ENCODE measurements at regions not wholly inside any gene's neighbourhood (a gene's known extent, or its start where the extent isn't known, plus 50 kb on each side); places are given as distances from the start of the nearest gene placed in this dataset.

DNA sequence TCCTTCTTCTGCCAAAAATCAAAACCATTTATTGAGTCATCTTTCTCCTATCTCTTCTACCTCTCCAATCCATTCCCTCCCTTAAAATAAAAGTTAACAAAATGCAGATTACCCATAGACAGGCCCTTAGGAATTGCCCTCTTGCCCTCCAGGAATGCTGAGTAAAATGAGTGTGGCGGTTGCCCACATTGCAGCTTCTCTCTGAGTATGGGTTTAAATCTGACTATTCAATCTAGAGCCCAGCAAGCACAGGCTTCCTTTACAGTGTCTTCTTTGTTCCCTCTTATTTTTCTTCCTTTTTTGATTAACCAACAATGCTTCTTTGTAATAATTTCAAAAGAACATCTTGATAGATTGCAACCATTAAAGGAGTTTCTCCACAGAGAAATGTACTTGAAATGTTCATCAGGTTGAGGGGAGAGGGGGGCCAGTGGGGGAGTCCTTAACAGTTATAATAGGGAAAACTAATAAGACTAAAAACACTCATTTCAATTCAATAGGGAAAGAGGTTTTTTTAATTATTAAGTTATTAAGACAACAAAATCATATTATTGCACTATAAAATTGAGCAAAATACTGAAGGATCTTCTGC lies 135.3 kb upstream of the LMCD1 start:
- DNase-seq = no peak

- no peak for DNase-seq
Measured at GRCh38 chr3:8368598-8368997, 133.0 kb upstream of the LMCD1 start.

DNA sequence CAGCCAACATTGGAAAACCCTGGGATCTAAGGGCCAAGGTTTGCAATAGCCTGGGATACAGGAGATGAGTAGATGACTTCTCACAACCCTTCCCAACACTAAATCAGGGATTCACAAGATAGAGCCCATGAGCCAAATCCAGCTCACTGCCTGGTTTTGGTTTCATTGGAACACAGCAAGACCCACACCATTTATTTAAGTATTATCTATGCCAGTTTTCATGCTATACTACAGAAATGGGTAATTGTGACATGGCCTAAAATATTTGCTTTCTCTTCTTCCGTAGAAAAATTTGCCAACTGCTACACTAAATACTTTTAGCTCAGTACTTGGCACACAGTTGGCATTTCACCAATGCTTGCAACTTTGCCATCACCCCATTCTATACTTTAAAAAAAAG lies 132.0 kb upstream of the LMCD1 start:
- no peak for DNase-seq

DNA sequence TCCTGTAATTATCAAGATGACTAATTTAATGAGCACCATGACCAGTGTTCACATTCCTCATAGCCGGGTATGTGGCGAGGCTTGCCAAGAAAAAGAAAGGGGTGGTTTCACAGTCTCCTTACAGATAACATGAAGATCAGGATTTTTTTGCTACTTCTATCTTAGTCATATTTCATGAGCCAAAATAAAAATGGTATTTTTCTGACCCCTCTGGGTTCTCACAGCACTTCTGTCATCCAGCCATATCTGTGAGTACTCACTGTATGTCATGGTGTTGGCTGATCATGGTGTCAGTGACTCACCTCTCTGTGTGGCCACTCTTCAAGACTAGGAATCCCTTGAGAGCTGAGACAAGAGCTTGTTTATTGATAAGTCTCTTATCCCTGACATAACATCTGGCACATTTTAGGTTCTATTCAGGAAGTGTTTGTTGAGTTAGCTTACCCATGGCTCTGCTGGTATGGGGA lies 130.5 kb upstream of the LMCD1 start:
- DNase-seq = no peak

DNA sequence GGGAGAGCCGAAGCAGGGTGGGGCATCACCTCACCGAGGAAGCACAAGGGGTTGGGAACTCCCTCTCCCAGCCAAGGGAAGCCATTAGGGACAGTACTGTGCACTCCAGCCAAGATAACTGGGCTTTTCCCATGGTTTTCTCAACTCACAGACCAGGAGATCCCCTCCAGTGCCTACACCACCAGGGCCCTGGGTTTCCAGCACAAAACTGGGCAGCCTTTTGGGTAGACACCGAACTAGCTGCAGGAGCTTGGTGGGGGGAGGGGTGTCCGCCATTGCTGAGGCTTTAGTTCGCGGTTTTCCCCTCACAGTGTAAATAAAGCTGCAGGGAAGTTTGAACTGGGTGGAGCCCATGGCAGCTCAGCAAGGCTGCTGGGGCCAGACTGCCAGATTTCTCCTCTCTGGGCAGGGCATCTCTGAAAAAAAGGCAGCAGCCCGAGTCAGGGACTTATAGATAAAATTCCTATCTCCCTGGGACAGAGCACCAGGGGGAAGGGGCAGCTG lies 129.6 kb upstream of the LMCD1 start:
- no peak for DNase-seq

DNA sequence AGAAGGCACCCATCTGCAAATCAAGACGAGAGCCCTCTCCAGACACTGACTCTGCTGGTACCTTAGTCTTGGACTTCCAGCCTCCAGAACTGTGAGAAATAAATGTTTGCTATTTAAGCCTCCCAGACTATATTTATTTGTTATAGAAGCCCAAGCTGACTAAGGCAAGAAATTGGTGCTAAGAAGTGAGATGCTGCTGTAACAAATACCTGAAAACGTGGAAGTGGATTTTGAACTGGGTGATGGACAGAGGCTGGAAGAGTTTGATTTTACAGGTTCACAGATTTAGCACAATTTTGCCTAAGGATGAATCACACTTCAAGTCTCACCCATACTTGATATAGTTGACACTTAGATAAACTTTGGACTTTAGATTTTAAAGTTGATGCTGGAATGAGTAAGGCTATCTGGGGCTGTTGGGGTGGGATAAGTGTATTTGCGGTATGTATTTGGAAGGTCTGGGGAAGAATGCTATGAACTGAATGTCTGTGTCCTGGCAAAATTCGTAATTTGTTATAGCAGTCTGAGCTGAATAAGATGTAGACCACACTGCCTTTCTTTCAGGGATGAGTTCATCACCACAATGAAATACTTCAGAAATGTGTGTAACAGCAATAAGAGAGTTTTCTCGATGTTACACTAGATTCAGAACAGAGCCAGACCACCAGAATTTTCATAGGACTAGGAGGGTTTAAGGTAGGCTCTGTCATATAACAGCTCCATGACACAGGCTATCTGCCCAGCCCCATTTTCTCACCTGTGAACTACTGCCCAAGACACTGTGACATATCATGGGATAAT lies 120.5 kb upstream of the LMCD1 start:
- DNase-seq = no peak

- no peak for DNase-seq
Measured at GRCh38 chr3:8385848-8386620, 115.6 kb upstream of the LMCD1 start.

DNA sequence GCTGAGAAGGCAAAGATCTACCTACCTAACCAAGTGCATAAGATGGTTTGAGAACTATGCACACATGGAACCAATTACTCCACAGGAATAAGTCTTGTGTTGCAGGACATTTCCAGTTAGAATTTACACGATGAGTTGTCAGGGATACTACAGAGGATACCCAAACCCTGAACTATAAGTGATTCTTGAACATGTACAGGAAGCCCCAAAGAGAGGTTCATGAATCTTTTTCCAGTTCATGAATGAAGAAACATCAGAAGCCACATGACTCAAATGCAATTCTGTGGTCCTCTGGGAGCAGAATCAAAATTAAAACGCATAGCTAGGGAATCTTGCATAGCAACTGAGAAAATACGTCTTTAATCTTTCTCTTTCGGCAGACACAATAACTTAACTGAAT lies 114.1 kb upstream of the LMCD1 start:
- DNase-seq = no peak

DNA sequence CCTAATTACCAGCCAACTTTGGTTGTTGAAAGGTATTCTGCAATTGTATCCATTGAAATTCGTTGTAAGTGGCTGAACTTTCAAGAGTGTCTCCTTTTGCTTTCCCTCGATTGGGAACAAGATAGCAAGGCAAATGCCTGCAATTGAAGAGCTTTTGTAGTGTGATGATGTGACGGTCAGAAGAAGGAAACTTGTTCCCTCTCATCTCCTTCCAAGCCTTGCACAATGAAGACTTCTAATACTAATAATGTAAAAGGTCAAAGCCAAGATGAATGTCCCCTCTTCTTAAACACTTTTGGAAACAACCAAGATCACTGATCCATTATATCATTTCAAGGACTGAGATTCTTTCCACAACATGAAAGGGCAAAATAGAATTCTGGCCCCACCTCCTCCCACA lies 101.9 kb upstream of the LMCD1 start:
- DNase-seq = no peak

GRCh38 chr3:8400911-8401310 lies 100.7 kb upstream of the LMCD1 start:
- DNase-seq = no peak

GRCh38 chr3:8403996-8404395 lies 97.6 kb upstream of the LMCD1 start:
- no peak for DNase-seq

DNA sequence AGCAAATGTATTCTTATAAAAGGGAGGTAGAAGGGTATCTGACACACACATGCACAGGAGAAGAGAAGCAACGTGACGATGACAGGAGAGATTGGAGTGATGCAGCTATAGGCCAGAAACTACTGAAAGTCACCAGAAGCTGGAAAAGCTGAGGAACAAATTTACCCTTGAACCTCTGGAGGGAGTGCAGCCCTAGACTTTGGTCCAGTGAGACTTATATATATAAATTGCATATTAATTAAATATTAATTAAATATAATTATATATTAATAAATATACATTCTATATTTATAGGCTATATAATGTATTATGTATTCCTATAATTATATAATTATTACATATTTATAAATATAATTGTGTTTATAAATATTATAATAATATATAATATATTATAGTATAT lies 96.5 kb upstream of the LMCD1 start:
- no peak for DNase-seq

DNA sequence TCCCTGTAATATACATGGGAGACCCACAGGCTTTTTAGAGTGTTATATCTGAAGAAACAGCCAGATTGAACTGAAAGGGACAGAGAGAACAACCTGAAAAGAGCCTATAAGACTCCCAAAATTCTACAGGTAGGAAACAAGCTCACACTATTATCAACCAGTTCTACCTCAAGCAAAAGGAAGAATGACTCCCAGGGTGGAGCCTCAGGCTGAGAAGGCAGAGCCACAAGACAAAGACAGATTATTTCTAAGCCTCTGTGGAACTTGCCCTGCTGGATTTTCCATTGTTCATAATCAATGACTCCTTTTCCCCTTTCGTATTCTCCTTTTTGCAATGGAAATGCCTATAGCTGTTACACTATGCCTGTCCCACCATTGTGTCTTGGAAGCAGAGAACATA lies 95.1 kb upstream of the LMCD1 start:
- no peak for DNase-seq

DNA sequence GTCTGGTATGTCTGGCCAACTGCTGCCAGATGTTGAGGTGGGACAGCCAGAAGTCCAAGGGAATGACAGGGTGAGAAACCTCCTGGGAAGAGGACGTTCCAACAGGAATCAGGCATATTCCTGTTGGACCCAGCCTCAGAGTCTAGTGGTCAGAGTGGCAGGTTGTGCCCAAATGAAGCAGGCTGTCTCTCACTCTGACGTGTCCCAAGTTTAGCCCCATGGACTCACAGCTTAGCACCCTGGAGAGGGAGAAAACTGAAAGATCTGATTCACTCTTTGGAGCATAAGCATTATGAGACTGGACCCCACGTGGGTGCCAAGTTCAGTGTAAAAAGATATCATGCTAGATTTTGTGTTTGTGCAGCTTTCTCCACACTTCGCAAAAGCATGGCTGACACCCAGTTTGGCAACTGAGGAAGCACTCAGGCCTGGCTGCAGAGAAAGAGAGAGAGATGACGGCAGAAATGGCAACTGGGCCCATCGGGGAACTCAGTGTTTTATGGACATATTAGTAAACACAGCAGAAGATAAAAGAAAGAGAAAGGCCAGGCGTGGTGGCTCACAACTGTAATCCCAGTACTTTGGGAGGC lies 88.2 kb upstream of the LMCD1 start:
- no peak for DNase-seq

DNA sequence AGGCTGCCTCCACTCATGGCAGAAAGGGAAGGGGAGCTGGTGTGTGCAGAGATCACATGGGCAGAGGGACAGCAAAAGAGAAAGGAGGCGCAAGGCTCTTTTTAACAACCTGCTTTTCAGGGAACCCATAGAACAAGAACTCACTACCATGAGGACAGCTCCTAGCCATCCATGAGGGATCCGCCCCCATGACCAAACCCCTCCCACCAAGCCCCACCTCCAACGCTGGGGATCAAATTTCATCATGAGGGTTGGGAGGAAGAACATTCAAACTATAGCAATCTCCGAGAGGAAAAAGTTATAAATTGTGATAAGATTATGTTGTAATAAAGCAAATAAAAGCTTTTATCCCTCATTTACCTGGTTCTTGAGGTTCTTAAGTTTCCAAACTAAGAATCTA lies 84.7 kb upstream of the LMCD1 start:
- DNase-seq = peak; percentile 35 to 69 (median 55)

DNA sequence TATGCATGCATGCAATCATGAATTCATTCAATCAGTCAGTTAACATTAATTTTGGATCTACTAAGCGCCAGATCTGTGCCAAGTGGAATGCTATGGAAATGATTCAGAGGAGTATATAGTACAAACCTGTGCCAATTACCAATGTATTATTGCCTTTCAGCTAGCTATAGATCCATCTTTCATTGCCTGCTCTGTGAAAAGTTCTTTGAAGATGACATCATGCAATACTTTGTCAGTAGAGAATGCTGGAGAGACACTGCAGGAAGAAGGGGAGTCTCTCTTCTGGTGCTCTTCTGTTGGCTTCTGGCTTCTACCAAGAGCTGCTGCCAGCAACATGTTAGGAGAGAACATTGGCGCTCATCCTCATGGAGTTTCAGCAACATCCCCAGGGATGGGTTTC lies 81.0 kb upstream of the LMCD1 start:
- DNase-seq = no peak

DNA sequence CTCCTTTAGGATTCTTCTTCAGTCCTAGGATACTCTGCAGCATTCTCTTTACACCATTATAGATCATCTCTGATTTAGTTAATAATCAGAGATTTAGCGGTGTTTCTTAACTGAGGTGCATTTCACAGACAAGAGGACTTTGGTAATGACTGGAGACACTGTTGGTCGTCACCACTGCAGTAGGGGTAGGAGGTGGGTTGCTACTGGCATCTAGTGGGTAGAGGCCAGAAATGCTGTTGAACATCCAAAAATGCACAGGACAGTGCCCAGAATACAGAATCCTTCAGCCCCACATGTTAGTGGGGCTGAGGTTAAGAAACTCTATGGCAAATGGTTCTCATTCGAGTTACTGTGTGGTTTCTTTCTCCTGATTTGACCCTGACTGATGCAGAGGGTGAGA lies 80.4 kb upstream of the LMCD1 start:
- no peak for DNase-seq

DNA sequence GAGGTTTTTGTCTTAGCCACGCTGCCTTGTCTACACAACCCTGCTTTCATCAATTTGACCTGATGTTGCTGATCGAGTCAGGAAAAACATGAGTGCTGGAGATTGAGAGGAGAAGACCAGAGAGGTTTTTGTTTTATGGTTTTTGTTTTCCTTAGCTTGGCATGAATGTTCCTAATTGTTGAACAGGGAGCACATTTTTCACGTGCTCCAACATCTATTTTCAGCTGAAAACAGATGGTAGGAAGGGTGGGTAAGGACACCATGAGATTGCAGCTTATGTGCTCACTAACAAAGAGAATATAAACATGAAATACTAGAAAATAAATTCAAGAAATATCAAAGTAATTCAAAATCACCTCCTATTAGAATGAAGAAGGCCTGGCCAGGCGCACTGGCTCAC lies 79.9 kb upstream of the LMCD1 start:
- no peak for DNase-seq

GRCh38 chr3:8423307-8423706 lies 78.3 kb upstream of the LMCD1 start:
- no peak for DNase-seq

DNA sequence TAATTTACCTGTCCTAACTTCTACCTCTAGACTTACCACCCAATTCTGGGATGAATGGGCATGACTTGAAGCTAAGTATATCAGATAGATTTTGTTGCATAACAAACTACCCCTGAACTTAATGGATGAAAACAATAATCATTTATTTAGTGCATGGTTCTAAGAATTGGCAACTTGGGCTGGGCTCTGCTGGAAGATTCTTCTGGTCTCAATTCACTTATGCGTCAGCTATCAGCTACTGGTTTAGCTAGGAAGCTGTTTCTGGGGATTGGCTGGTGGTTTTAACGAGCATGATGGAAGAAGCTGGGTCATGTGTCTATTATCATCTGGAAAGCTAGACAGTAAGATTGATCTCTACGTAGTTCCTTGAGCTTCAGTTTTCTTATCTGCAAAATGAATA lies 77.3 kb upstream of the LMCD1 start:
- DNase-seq = no peak

DNA sequence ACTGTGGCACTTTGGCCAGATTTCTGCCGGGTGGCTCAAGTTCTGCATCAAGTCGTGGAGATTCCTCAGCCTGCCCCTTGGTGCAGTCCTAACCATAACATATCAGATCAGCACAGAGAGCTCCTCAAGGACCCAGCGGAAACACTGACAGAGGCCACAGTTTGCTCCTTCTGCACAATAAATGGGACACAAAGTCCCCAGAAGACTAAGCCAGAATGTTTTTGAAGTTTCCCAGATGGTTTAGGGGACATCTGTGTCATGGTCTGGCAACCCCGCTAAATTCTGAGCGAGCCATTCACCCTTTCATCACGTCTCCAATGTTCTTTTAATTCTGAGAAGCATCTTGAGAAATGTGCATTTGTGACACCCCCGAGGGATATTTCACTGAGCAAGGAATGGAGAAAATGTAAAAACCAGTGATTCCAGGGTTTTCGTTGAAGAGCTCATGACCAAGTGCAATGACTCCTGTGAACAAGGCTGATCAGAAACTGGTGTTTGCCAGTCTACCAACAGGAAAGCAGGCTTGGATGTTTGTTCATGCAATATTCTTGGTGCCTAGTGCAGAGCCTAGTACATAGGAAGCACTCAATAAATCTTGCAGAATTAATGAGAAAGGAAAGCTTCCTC lies 64.8 kb upstream of the LMCD1 start:
- no peak for DNase-seq

DNA sequence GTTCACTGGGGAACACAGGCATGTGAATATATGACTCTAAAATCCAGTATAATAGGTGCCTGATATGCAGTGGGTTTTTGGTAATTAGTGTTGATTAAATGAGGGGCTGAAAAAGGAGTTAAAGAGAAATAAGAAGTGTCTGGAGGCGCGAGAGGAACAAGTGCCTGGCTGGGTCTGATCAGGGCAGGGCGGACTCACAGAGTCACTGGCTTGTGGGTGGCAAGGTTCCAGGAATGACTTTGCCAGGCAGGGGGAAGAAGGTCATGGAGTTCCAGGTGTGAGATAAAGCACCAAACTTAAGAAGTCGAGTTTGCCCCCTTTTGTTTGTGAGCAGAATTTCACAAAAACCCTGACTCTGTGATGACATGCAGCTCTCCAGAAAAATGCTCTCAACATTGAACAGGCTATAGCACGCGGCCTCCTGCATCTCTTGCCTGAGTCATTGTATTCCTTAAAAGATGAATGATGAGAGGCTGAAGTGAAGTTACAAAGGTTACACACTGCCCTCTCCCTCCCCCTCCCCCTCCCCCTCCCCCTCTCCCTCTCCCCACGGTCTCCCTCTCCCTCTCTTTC lies 63.0 kb upstream of the LMCD1 start:
- DNase-seq = no peak

Measured in suppressor macrophage (primary cell).